ENCODE measurements at regions not wholly inside any gene's neighbourhood (a gene's known extent, or its start where the extent isn't known, plus 50 kb on each side); places are given as distances from the start of the nearest gene placed in this dataset.

DNA sequence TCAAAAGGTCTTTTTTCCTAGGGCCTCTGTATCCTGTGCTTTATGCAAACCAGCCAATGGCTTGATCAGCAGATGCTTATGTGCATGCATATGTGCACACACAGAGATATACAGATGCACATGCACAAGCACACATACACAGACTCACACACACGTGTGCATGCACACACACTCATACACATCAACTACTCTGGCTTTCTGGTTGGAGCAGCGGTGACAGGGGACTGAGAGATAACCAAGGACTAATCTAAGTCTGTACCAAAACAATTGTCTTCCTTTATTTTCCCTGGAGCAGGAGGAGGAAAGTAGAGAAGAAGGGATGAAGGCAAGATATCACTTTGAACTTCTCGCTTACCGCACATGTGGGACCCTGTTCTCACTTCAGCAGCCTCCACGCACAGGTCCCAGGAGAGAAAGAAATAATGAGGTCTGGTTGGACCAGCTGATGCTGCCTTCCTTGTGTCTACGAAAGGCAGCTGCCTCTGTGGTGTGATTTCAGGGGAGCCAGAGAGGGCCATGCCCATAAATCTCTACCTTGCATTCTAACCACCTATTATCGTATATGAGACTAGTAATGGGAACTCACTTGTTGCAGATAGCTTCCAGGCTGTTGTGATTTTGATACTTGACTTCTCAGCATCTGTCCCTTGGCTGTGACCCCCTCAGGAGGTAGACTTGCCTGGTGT is 338.0 kb downstream of the EN1 start:
- no peak overlapping the region for H4K8ac ChIP-seq (ENCODE audit: low read length)
- no peak overlapping the region for H3K18ac ChIP-seq (ENCODE audit: low read depth in 1 of 2, low read length in 2 of 2)
- H2BK5ac ChIP-seq (ENCODE audit: low read depth, low read length, poor library complexity, severe bottlenecking) = no peak overlapping the region
- no peak overlapping the region for H3K9ac ChIP-seq (ENCODE audit: low read length)
- no peak overlapping the region for H3K4ac ChIP-seq (ENCODE audit: low read depth in 1 of 2, low read length in 2 of 2)
- no peaks in the 10 kb centered on the region for H3K4me1 ChIP-seq (ENCODE audit: control insufficient read depth, insufficient read depth, low read depth, low read length)
- 90% methylated on average over 5 of the region's 7 CpGs for WGBS
- H3K9me3 ChIP-seq (ENCODE audit: control insufficient read depth, low read length) = peaks cover 35% of the 10 kb centered on the region
- H3K79me1 ChIP-seq (replicated peaks; ENCODE audit: low read length, poor library complexity, severe bottlenecking) = no peaks in the 10 kb centered on the region
- H3K36me3 ChIP-seq (ENCODE audit: control insufficient read depth in 1 of 2, insufficient read depth in 2 of 2, low read depth in 1 of 2, low read length in 2 of 2) = no peaks in the 10 kb centered on the region
- DNase-seq = no peak
- no peak overlapping the region for H4K91ac ChIP-seq (ENCODE audit: low read length)
- no peak overlapping the region for H2BK12ac ChIP-seq (ENCODE audit: low read length in 2 of 2)
- H2AK5ac ChIP-seq (ENCODE audit: low read length, severe bottlenecking) = no peak overlapping the region
- H2AFZ ChIP-seq (ENCODE audit: low read depth, low read length) = no peak overlapping the region
- H3K23ac ChIP-seq (ENCODE audit: low read length in 2 of 2) = no peak overlapping the region
- no peak overlapping the region for H2BK120ac ChIP-seq (ENCODE audit: low read depth, low read length)
- no peak overlapping the region for H3K27ac ChIP-seq (ENCODE audit: low read length, poor library complexity, severe bottlenecking)
- H3K4me3 ChIP-seq (ENCODE audit: insufficient read depth in 1 of 2, low read depth in 1 of 2, low read length in 2 of 2) = no peak overlapping the region
- H3K27me3 ChIP-seq (ENCODE audit: control insufficient read depth in 1 of 2, insufficient read depth in 1 of 2, low read length in 2 of 2) = peaks cover 0 to 7% of the 10 kb centered on the region in 2 experiments
- no peak overlapping the region for H3K14ac ChIP-seq (ENCODE audit: low read length in 2 of 2)
- no peak overlapping the region for H3K4me2 ChIP-seq (ENCODE audit: low read length, poor library complexity, severe bottlenecking)
- no peak overlapping the region for H2BK15ac ChIP-seq (ENCODE audit: low read depth, poor library complexity, severe bottlenecking)

DNA sequence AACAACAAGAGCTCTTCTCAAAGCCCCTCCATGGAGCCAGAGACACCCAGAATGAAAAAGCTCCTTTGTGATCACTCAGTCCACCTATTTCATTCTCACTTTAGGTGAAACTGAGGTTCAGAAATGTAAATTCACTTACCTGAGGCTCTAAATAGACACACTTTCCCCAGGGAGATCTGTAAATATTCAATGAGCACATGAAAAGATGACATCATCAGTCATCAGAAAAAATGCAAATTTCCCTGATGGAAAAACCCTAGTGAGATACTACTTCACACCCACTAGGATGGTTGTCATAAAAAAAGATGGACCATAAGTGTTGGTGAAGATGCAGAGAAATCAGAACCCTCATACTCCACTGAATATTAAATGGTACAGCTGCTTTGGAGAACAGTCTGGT is 339.2 kb downstream of the EN1 start:
- H2BK120ac ChIP-seq (ENCODE audit: low read depth, low read length) = no peak overlapping the region
- H3K18ac ChIP-seq (ENCODE audit: low read depth in 1 of 2, low read length in 2 of 2) = no peak overlapping the region
- peaks cover 0 to 10% of the 10 kb centered on the region in 2 experiments for H3K27me3 ChIP-seq (ENCODE audit: control insufficient read depth in 1 of 2, insufficient read depth in 1 of 2, low read length in 2 of 2)
- no peak overlapping the region for H3K4me3 ChIP-seq (ENCODE audit: insufficient read depth in 1 of 2, low read depth in 1 of 2, low read length in 2 of 2)
- no peaks in the 10 kb centered on the region for H3K79me1 ChIP-seq (replicated peaks; ENCODE audit: low read length, poor library complexity, severe bottlenecking)
- no peak overlapping the region for H3K14ac ChIP-seq (ENCODE audit: low read length in 2 of 2)
- H3K4ac ChIP-seq (ENCODE audit: low read depth in 1 of 2, low read length in 2 of 2) = no peak overlapping the region
- H3K4me1 ChIP-seq (ENCODE audit: control insufficient read depth, insufficient read depth, low read depth, low read length) = no peaks in the 10 kb centered on the region
- peaks cover 31% of the 10 kb centered on the region for H3K9me3 ChIP-seq (ENCODE audit: control insufficient read depth, low read length)
- no peak overlapping the region for H4K91ac ChIP-seq (ENCODE audit: low read length)
- no peak overlapping the region for H2BK5ac ChIP-seq (ENCODE audit: low read depth, low read length, poor library complexity, severe bottlenecking)
- H3K27ac ChIP-seq (ENCODE audit: low read length, poor library complexity, severe bottlenecking) = no peak overlapping the region
- no peak overlapping the region for H3K9ac ChIP-seq (ENCODE audit: low read length)
- H3K36me3 ChIP-seq (ENCODE audit: control insufficient read depth in 1 of 2, insufficient read depth in 2 of 2, low read depth in 1 of 2, low read length in 2 of 2) = no peaks in the 10 kb centered on the region
- no peak overlapping the region for H2BK12ac ChIP-seq (ENCODE audit: low read length in 2 of 2)
- no peak overlapping the region for H4K8ac ChIP-seq (ENCODE audit: low read length)
- H3K4me2 ChIP-seq (ENCODE audit: low read length, poor library complexity, severe bottlenecking) = no peak overlapping the region
- no peak overlapping the region for H3K23ac ChIP-seq (ENCODE audit: low read length in 2 of 2)
- DNase-seq = no peak
- no peak overlapping the region for H2AFZ ChIP-seq (ENCODE audit: low read depth, low read length)
- no peak overlapping the region for H2BK15ac ChIP-seq (ENCODE audit: low read depth, poor library complexity, severe bottlenecking)
- no peak overlapping the region for H2AK5ac ChIP-seq (ENCODE audit: low read length, severe bottlenecking)

GRCh38 chr2:118505436-118505835 is 342.0 kb downstream of the EN1 start:
- peaks cover 0 to 14% of the 10 kb centered on the region in 2 experiments for H3K27me3 ChIP-seq (ENCODE audit: control insufficient read depth in 1 of 2, insufficient read depth in 1 of 2, low read length in 2 of 2)
- no peak overlapping the region for H4K91ac ChIP-seq (ENCODE audit: low read length)
- no peak overlapping the region for H2BK5ac ChIP-seq (ENCODE audit: low read depth, low read length, poor library complexity, severe bottlenecking)
- peaks cover 14% of the 10 kb centered on the region for H3K9me3 ChIP-seq (ENCODE audit: control insufficient read depth, low read length)
- 95% methylated on average over 2 of the region's 2 CpGs for WGBS
- H2BK15ac ChIP-seq (ENCODE audit: low read depth, poor library complexity, severe bottlenecking) = no peak overlapping the region
- H3K23ac ChIP-seq (ENCODE audit: low read length in 2 of 2) = no peak overlapping the region
- H3K18ac ChIP-seq (ENCODE audit: low read depth in 1 of 2, low read length in 2 of 2) = no peak overlapping the region
- no peak overlapping the region for H2BK120ac ChIP-seq (ENCODE audit: low read depth, low read length)
- H3K9ac ChIP-seq (ENCODE audit: low read length) = no peak overlapping the region
- H3K4me2 ChIP-seq (ENCODE audit: low read length, poor library complexity, severe bottlenecking) = no peak overlapping the region
- no peak overlapping the region for H2BK12ac ChIP-seq (ENCODE audit: low read length in 2 of 2)
- no peak overlapping the region for H2AK5ac ChIP-seq (ENCODE audit: low read length, severe bottlenecking)
- H3K27ac ChIP-seq (ENCODE audit: low read length, poor library complexity, severe bottlenecking) = no peak overlapping the region
- H4K8ac ChIP-seq (ENCODE audit: low read length) = no peak overlapping the region
- H3K4me1 ChIP-seq (ENCODE audit: control insufficient read depth, insufficient read depth, low read depth, low read length) = no peaks in the 10 kb centered on the region
- no peak overlapping the region for H2AFZ ChIP-seq (ENCODE audit: low read depth, low read length)
- no peaks in the 10 kb centered on the region for H3K36me3 ChIP-seq (ENCODE audit: control insufficient read depth in 1 of 2, insufficient read depth in 2 of 2, low read depth in 1 of 2, low read length in 2 of 2)
- H3K4ac ChIP-seq (ENCODE audit: low read depth in 1 of 2, low read length in 2 of 2) = no peak overlapping the region
- no peak overlapping the region for H3K4me3 ChIP-seq (ENCODE audit: insufficient read depth in 1 of 2, low read depth in 1 of 2, low read length in 2 of 2)
- no peak overlapping the region for H3K14ac ChIP-seq (ENCODE audit: low read length in 2 of 2)
- H3K79me1 ChIP-seq (replicated peaks; ENCODE audit: low read length, poor library complexity, severe bottlenecking) = no peaks in the 10 kb centered on the region
- no peak for DNase-seq

GRCh38 chr2:118502106-118502505 is 345.3 kb downstream of the EN1 start:
- no peaks in the 10 kb centered on the region for H3K36me3 ChIP-seq (ENCODE audit: control insufficient read depth in 1 of 2, insufficient read depth in 2 of 2, low read depth in 1 of 2, low read length in 2 of 2)
- peaks cover 0 to 17% of the 10 kb centered on the region in 2 experiments for H3K27me3 ChIP-seq (ENCODE audit: control insufficient read depth in 1 of 2, insufficient read depth in 1 of 2, low read length in 2 of 2)
- H4K8ac ChIP-seq (ENCODE audit: low read length) = no peak overlapping the region
- H3K4ac ChIP-seq (ENCODE audit: low read depth in 1 of 2, low read length in 2 of 2) = no peak overlapping the region
- H2BK12ac ChIP-seq (ENCODE audit: low read length in 2 of 2) = no peak overlapping the region
- no peak overlapping the region for H3K4me2 ChIP-seq (ENCODE audit: low read length, poor library complexity, severe bottlenecking)
- no peak overlapping the region for H2BK15ac ChIP-seq (ENCODE audit: low read depth, poor library complexity, severe bottlenecking)
- H3K9me3 ChIP-seq (ENCODE audit: control insufficient read depth, low read length) = no peaks in the 10 kb centered on the region
- no peak overlapping the region for H3K18ac ChIP-seq (ENCODE audit: low read depth in 1 of 2, low read length in 2 of 2)
- H2AK5ac ChIP-seq (ENCODE audit: low read length, severe bottlenecking) = no peak overlapping the region
- H3K27ac ChIP-seq (ENCODE audit: low read length, poor library complexity, severe bottlenecking) = no peak overlapping the region
- no peak for DNase-seq
- H2AFZ ChIP-seq (ENCODE audit: low read depth, low read length) = no peak overlapping the region
- no peak overlapping the region for H3K23ac ChIP-seq (ENCODE audit: low read length in 2 of 2)
- no peaks in the 10 kb centered on the region for H3K79me1 ChIP-seq (replicated peaks; ENCODE audit: low read length, poor library complexity, severe bottlenecking)
- no peak overlapping the region for H2BK5ac ChIP-seq (ENCODE audit: low read depth, low read length, poor library complexity, severe bottlenecking)
- no peak overlapping the region for H2BK120ac ChIP-seq (ENCODE audit: low read depth, low read length)
- H4K91ac ChIP-seq (ENCODE audit: low read length) = no peak overlapping the region
- H3K14ac ChIP-seq (ENCODE audit: low read length in 2 of 2) = no peak overlapping the region
- H3K4me1 ChIP-seq (ENCODE audit: control insufficient read depth, insufficient read depth, low read depth, low read length) = no peaks in the 10 kb centered on the region
- H3K4me3 ChIP-seq (ENCODE audit: insufficient read depth in 1 of 2, low read depth in 1 of 2, low read length in 2 of 2) = no peak overlapping the region
- H3K9ac ChIP-seq (ENCODE audit: low read length) = no peak overlapping the region
- WGBS = 90% methylated on average over 1 of the region's 2 CpGs
